Panc1 (cell line): ENCODE measurements at regions not wholly inside any gene's neighbourhood (a gene's known extent, or its start where the extent isn't known, plus 50 kb on each side); places are given as distances from the start of the nearest gene placed in this dataset.

Experiments
- ATAC-seq: fragments of 200-7000 bp; cut with Tn5 transposase; 2 replicates; pipeline ENCODE4 v1.9.1; 2020; ENCODE audit warnings: mild to moderate bottlenecking, moderate library complexity
- BruUV-seq: library from RNA; stranded (reverse); fragments of 400-500 nt; replicated peaks from 2 replicates; lab custom pipeline; 2021; lab: Mats Ljungman, UMichigan
- CTCF ChIA-PET: fragments of 300-600 bp; sonication (Branson Sonifier 250); formaldehyde crosslinking; loops from one replicate; lab custom pipeline; 2022; ENCODE audit warnings: antibody characterized with exemption; lab: Charles Lee
- POLR2A ChIA-PET: fragments of 300-600 bp; sonication (Branson Sonifier 250); formaldehyde crosslinking; loops from one replicate; lab custom pipeline; 2022; ENCODE audit warnings: antibody characterized with exemption; lab: Charles Lee
- DNase-seq: peaks from one replicate; pipeline ENCODE4 v3.0.0-alpha.2; 2010; ENCODE audit warnings: low read depth, low spot score
- H3K27ac ChIP-seq: 2 replicates; pipeline ENCODE4 v1.5.1; 2011; ENCODE audit warnings: mild to moderate bottlenecking, low read length, inconsistent platforms
- H3K27me3 ChIP-seq: fragments of 200-500 bp; sonication (Bioruptor generic); 2 replicates; pipeline ENCODE4 v1.6.0; 2014; ENCODE audit warnings: low read length, inconsistent platforms; ENCODE audit not compliant: control insufficient read depth, insufficient read depth
- H3K36me3 ChIP-seq: fragments of 200-500 bp; sonication (Bioruptor generic); 2 replicates; pipeline ENCODE4 v1.5.1; 2014; ENCODE audit warnings: inconsistent platforms, mild to moderate bottlenecking, low read length, moderate library complexity; ENCODE audit not compliant: control insufficient read depth, insufficient read depth
- H3K4me1 ChIP-seq: 2 replicates; pipeline ENCODE4 v1.5.1; 2011; ENCODE audit warnings: inconsistent platforms, mild to moderate bottlenecking, low read length, moderate library complexity; ENCODE audit not compliant: control insufficient read depth, insufficient read depth
- H3K4me3 ChIP-seq, 2 experiments: 2 replicates each; pipeline ENCODE4 v1.5.1; 2011 to 2012; ENCODE audit warnings: low read depth in 2 of 2, low read length in 2 of 2, mild to moderate bottlenecking in 2 of 2, inconsistent platforms in 1 of 2, moderate library complexity in 1 of 2
- H3K9me3 ChIP-seq: fragments of 200-500 bp; sonication (Bioruptor generic); 2 replicates; pipeline ENCODE4 v1.5.1; 2014; ENCODE audit warnings: low read depth, mild to moderate bottlenecking, inconsistent platforms, low read length, moderate library complexity; ENCODE audit not compliant: control insufficient read depth, insufficient read depth
- CTCF ChIP-seq: fragments of 450-650 bp; IDR thresholded peaks from 2 replicates; pipeline ENCODE4 v1.5.1; 2017; ENCODE audit warnings: mild to moderate bottlenecking
- POLR2AphosphoS5 ChIP-seq: IDR thresholded peaks from 2 replicates; pipeline ENCODE4 v1.6.1; 2012; ENCODE audit warnings: mild to moderate bottlenecking, low read depth, low read length, moderate library complexity
- REST ChIP-seq, 2 experiments: IDR thresholded peaks; 2 replicates each; pipeline ENCODE4 v1.6.1; 2011 to 2012; ENCODE audit warnings: low read depth in 2 of 2, control low read depth in 1 of 2, low read length in 1 of 2, mild to moderate bottlenecking in 1 of 2, moderate library complexity in 1 of 2; ENCODE audit not compliant: insufficient read depth in 1 of 2
- SIN3A ChIP-seq: IDR thresholded peaks from 2 replicates; pipeline ENCODE4 v1.6.1; 2012; ENCODE audit warnings: low read depth, mild to moderate bottlenecking, low read length, moderate library complexity, borderline replicate concordance; ENCODE audit not compliant: insufficient read depth
- TCF7L2 ChIP-seq: IDR thresholded peaks from 2 replicates; pipeline ENCODE4 v1.6.1; 2011; ENCODE audit warnings: mild to moderate bottlenecking, low read depth, low read length, inconsistent platforms
- in situ Hi-C: cut with HindIII; loops from 2 replicates; pipeline ENCODE4 v1.10.0; 2016; ENCODE audit warnings: low sequenced_read_pairs, low pct_unique_long_range_greater_than_20kb
- intact Hi-C: fragments of 100-400 bp; cut with micrococcal nuclease; formaldehyde crosslinking; loops from one replicate; pipeline ENCODE4 v1.10.0; 2022; ENCODE audit not compliant: unreplicated experiment

GRCh38 chr17:11140501-11140900, 100.5 kb upstream of the SHISA6 start:
- CTCF ChIA-PET = no interaction called here
- Histone ChIP-seq H3K27ac (no peak overlapping the region), H3K36me3 (no peaks in the 10 kb centered on the region; the same call in 1 of the 2 replicates), H3K4me3 (no peak overlapping the region), H3K9me3 (no peaks in the 10 kb centered on the region), H3K27me3 (no peaks in the 10 kb centered on the region), H3K4me1 (no peaks in the 10 kb centered on the region)
- intact Hi-C loops = loop anchor here (5.0 kb wide), 1 partner anchor 263 kb away; no protein-coding TSS in a partner anchor
- POLR2A ChIA-PET = no interaction called here
- ATAC-seq (no peak), DNase-seq (no peak)
- no TSS peak for BruUV-seq
- TF ChIP-seq TCF7L2 = no peak
- TF ChIP-seq SIN3A = no peak
- no peak for TF ChIP-seq CTCF
- no peak for TF ChIP-seq REST (IDR thresholded peaks at IDR 0.05; ENCODE audit: insufficient read depth in 1 of 2, low read depth in 2 of 2, low read length in 1 of 2)
- TF ChIP-seq POLR2AphosphoS5 = no peak
- in situ Hi-C loops = no loop called here

GRCh38 chr17:11140043-11140442, 101.0 kb upstream of the SHISA6 start:
- ChIA-PET POLR2A (no interaction called here), CTCF (no interaction called here)
- H3K36me3 ChIP-seq = no peaks in the 10 kb centered on the region; the same call in 1 of the 2 replicates
- no peak for TF ChIP-seq CTCF
- no peak overlapping the region for H3K4me3 ChIP-seq
- no TSS peak for BruUV-seq
- DNase-seq (no peak), ATAC-seq (no peak)
- no peak overlapping the region for H3K27ac ChIP-seq
- in situ Hi-C loops (no loop called here), intact Hi-C loops (loop anchor here (5.0 kb wide), 1 partner anchor 263 kb away; no protein-coding TSS in a partner anchor)
- no peaks in the 10 kb centered on the region for H3K9me3 ChIP-seq
- no peaks in the 10 kb centered on the region for H3K4me1 ChIP-seq
- no peaks in the 10 kb centered on the region for H3K27me3 ChIP-seq
